ENCODE measurements at regions not wholly inside any gene's neighbourhood (a gene's known extent, or its start where the extent isn't known, plus 50 kb on each side); places are given as distances from the start of the nearest gene placed in this dataset.
"Not testable (repeated sequence)": the region's sequence is repeated elsewhere in the genome, so short reads cannot be mapped to it uniquely, and the experiment has no call there.

- no peak for DNase-seq (ENCODE audit: low read depth in 2 of 2)
Observed at GRCh38 chr22:34588871-34589545, 476.9 kb upstream of the ISX start.

- DNase-seq (ENCODE audit: low read depth in 2 of 2): no peak
Observed at GRCh38 chr22:34592123-34592740, 473.7 kb upstream of the ISX start.

GRCh38 chr22:34599567-34599966 is 466.4 kb upstream of the ISX start:
- DNase-seq (ENCODE audit: low read depth in 2 of 2): no peak

- no peak for DNase-seq (ENCODE audit: low read depth in 2 of 2)
Observed at GRCh38 chr22:34604312-34604711, 461.6 kb upstream of the ISX start.

- DNase-seq (ENCODE audit: low read depth in 2 of 2): no peak
Observed at GRCh38 chr22:34608106-34608505, 457.9 kb upstream of the ISX start.

- no peak for DNase-seq (ENCODE audit: low read depth in 2 of 2)
Observed at GRCh38 chr22:34608540-34609115, 457.3 kb upstream of the ISX start.

- no peak for DNase-seq (ENCODE audit: low read depth in 2 of 2)
Observed at GRCh38 chr22:34609646-34610045, 456.3 kb upstream of the ISX start.

- DNase-seq (ENCODE audit: low read depth in 2 of 2): no peak
Observed at GRCh38 chr22:34620161-34620560, 445.8 kb upstream of the ISX start.

GRCh38 chr22:34620832-34621231 is 445.1 kb upstream of the ISX start:
- DNase-seq (ENCODE audit: low read depth in 2 of 2): no peak

- no peak for DNase-seq (ENCODE audit: low read depth in 2 of 2)
Observed at GRCh38 chr22:34622602-34623001, 443.4 kb upstream of the ISX start.

GRCh38 chr22:34623580-34623979 is 442.4 kb upstream of the ISX start:
- DNase-seq (ENCODE audit: low read depth in 2 of 2): no peak

GRCh38 chr22:34625892-34626291 is 440.1 kb upstream of the ISX start:
- not testable (repeated sequence) for DNase-seq (ENCODE audit: low read depth in 2 of 2)

- no peak for DNase-seq (ENCODE audit: low read depth in 2 of 2)
Observed at GRCh38 chr22:34638128-34638527, 427.8 kb upstream of the ISX start.

- DNase-seq (ENCODE audit: low read depth in 2 of 2): no peak
Observed at GRCh38 chr22:34639911-34640310, 426.0 kb upstream of the ISX start.

GRCh38 chr22:34645375-34645774 is 420.6 kb upstream of the ISX start:
- no peak for DNase-seq (ENCODE audit: low read depth in 2 of 2)

GRCh38 chr22:34669001-34669400 is 397.0 kb upstream of the ISX start:
- no peak for DNase-seq (ENCODE audit: low read depth in 2 of 2)

GRCh38 chr22:34683031-34683430 is 382.9 kb upstream of the ISX start:
- DNase-seq (ENCODE audit: low read depth in 2 of 2): not testable (repeated sequence)

GRCh38 chr22:34684278-34684677 is 381.7 kb upstream of the ISX start:
- DNase-seq (ENCODE audit: low read depth in 2 of 2): not testable (repeated sequence)

- DNase-seq (ENCODE audit: low read depth in 2 of 2): no peak
Observed at GRCh38 chr22:34687116-34687515, 378.8 kb upstream of the ISX start.

- DNase-seq (ENCODE audit: low read depth in 2 of 2): no peak
Observed at GRCh38 chr22:34688825-34689224, 377.1 kb upstream of the ISX start.

- DNase-seq (ENCODE audit: low read depth in 2 of 2): no peak
Observed at GRCh38 chr22:34696557-34696956, 369.4 kb upstream of the ISX start.

GRCh38 chr22:34702279-34702678 is 363.7 kb upstream of the ISX start:
- no peak for DNase-seq (ENCODE audit: low read depth in 2 of 2)

- DNase-seq (ENCODE audit: low read depth in 2 of 2): no peak
Observed at GRCh38 chr22:34709641-34710040, 356.3 kb upstream of the ISX start.

All from stimulated activated CD8-positive, alpha-beta memory T cell treated with anti-CD3 and anti-CD28 coated beads, Interleukin-2, amount 100 ng/mL, for 48 hours (primary cell).